Islet of Langerhans (tissue), 1 donor: ENCODE measurements at regions not wholly inside any gene's neighbourhood (a gene's known extent, or its start where the extent isn't known, plus 50 kb on each side); places are given as distances from the start of the nearest gene placed in this dataset.
"Not testable (repeated sequence)": the region's sequence is repeated elsewhere in the genome, so short reads cannot be mapped to it uniquely, and the experiment has no call there.

Experiments
- FAIRE-seq: peaks from one replicate; lab custom pipeline; 2011; peaks lifted over from hg19 to GRCh38; lab: Jason Lieb, UNC

- FAIRE-seq, result no peak
Measured at GRCh38 chr16:51237861-51238378, 86.8 kb upstream of the SALL1 start.

- FAIRE-seq, result no peak
Measured at GRCh38 chr16:51237207-51237606, 86.1 kb upstream of the SALL1 start.

GRCh38 chr16:51236583-51236982, 85.5 kb upstream of the SALL1 start:
- FAIRE-seq, result no peak

GRCh38 chr16:51231702-51232101, 80.6 kb upstream of the SALL1 start:
- FAIRE-seq, result no peak

- not testable (repeated sequence) for FAIRE-seq
Measured at GRCh38 chr16:51230035-51230434, 79.0 kb upstream of the SALL1 start.

GRCh38 chr16:51228097-51228659, 77.1 kb upstream of the SALL1 start:
- no peak for FAIRE-seq

GRCh38 chr16:51225878-51226277, 74.8 kb upstream of the SALL1 start:
- no peak for FAIRE-seq

GRCh38 chr16:51224317-51224716, 73.2 kb upstream of the SALL1 start:
- no peak for FAIRE-seq

- FAIRE-seq, result no peak
Measured at GRCh38 chr16:51222016-51222415, 70.9 kb upstream of the SALL1 start.

- FAIRE-seq, result no peak
Measured at GRCh38 chr16:51211148-51211547, 60.1 kb upstream of the SALL1 start.

- no peak for FAIRE-seq
Measured at GRCh38 chr16:51210087-51210486, 59.0 kb upstream of the SALL1 start.

- no peak for FAIRE-seq
Measured at GRCh38 chr16:51201604-51202003, 50.5 kb upstream of the SALL1 start.
